HG02642 (cell line): ENCODE measurements at regions not wholly inside any gene's neighbourhood (a gene's known extent, or its start where the extent isn't known, plus 50 kb on each side); places are given as distances from the start of the nearest gene placed in this dataset.

Experiments
- ATAC-seq: cut with Tn5 transposase; IDR thresholded peaks from one replicate; pipeline ENCODE4 v1.9.1; 2021; ENCODE audit warnings: mild to moderate bottlenecking; ENCODE audit not compliant: unreplicated experiment, poor library complexity

GRCh38 chr5:77157732-77158532 is 52.5 kb upstream of the PDE8B start:
- no peak for ATAC-seq

GRCh38 chr5:77156379-77156778 is 54.1 kb upstream of the PDE8B start:
- no peak for ATAC-seq

DNA sequence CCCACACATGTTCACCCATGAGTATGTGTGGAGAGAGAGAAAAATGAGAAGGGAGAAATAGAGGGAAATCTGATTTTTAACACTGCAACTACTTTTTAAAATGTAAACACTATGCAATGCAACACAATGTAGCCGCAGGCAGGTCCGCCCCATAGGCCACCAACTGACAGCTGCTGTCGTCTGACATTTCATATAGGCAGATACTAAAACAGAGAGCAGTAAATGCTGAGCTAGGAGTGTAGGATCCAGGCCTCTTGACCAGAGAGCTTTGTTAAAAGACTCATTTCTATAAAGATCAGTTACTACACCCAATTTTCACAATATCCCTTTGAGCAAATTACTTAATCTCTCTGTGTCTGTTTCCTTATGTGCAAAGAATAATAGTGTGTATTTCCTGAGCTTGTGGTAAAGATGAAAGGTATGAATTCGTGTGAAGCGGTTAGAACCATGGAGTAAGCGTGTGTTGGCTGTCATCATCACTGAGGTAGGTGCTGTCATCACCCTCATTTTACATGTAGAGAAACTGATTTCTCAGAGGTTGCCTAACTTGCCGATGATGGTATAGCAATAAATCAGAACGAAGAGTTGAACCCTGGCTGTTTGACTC is 55.2 kb upstream of the PDE8B start:
- no peak for ATAC-seq

DNA sequence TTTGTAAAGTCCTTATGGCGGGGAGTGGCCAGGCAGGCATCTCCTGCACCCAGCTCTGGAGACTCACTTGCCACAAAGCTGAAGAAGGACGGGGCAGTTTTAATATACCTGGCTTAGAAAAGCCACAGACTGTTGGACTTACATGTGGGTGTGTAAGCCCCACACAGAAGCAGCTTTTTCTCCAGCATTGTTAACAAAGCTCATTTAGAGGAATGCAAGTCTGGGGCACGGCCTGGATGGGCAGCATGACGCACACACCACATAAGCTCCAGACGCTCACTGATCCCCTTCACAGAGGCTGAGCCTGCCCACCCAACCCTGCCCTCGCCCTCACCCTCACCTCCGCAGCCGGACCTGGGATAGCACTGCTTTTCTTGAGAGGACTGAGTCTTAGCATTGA is 58.0 kb upstream of the PDE8B start:
- ATAC-seq = no peak

GRCh38 chr5:77151501-77151900 is 59.0 kb upstream of the PDE8B start:
- no peak for ATAC-seq

GRCh38 chr5:77146896-77147295 is 59.8 kb upstream of the ZBED3 start:
- ATAC-seq = no peak

GRCh38 chr5:77145666-77146065 is 58.6 kb upstream of the ZBED3 start:
- ATAC-seq = no peak

- ATAC-seq = no peak
Measured at GRCh38 chr5:77144837-77145139, 57.7 kb upstream of the ZBED3 start.

DNA sequence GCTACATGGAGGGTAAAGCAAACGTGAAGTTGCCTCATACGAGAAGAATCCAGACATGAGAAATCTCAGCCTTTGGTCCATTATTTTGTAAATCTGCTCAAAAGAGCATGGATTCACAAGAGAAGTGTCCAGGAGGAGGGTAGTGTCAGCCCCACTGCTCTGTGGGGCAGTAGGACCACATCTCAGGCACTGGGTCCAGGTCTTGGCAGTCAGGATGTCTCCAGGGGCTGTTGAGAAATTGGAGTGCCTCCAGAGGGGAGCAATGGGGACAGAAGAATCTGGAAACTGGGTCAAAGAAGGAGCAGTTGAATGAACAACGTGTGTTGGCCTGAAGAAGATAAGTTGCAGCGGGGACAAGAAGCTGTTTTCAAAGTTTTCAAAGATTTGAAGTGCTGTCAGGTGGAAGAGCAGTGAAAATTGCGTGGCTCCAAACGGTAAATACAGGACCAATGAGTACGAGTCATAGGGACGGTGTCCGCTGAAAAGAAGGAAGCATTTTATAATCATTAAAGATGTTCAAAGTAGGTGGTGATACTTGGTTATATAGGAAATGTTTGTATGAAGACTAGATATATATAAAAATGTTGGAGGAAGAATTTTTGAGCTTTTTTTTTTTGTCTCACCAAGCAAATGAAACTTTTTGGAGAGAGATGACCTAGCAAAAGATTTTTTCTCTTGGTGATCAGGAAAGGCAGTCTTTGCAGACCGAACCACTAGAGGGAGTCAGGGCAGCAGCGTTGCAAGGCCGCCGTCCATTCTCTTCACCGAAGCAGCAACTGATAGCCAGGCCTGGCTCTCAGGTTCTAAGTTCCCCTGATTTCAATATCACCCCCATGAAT is 57.1 kb upstream of the ZBED3 start:
- ATAC-seq = peak; percentile 69

DNA sequence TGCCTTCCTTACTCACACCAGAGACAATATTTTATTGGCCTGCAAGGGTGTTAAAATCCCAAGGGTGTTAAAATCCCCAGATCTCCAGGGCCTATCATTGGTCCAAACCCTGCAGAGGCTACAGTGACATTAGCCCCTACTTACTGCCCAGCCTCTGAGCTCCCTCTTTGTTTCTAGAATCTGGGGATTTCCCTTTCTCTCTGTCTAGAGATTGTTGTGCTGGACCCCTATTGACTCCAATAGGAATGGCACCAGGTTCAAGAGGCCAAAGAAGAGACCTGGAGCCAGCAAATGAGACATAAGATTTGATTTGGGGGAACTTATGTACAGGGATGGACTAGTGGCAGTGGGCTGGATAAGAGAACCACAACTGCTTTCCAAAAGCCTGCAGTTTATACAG is 53.3 kb upstream of the ZBED3 start:
- no peak for ATAC-seq

DNA sequence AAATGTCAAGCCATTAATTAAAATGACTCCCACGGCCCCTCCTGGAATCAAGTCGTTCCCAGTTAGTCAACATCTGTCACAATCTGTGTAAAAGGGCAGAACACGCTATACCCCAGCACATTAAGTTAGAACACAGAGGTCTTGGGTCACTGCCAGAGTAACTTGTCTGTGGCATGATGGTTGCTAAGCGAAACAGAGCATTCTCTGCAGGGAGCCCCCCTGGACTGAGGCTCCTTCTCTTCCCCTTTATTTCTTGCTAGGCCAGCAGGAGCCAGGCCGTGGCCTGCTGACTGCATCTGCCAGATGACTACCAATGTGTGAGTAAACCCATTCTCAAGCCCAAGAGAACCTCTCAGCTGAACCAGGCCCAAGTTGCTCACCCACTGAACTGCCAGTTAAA is 51.9 kb upstream of the ZBED3 start:
- no peak for ATAC-seq
